GM18519 (cell line): ENCODE measurements at regions not wholly inside any gene's neighbourhood (a gene's known extent, or its start where the extent isn't known, plus 50 kb on each side); places are given as distances from the start of the nearest gene placed in this dataset.

Experiments
- ATAC-seq: cut with Tn5 transposase; IDR thresholded peaks from one replicate; pipeline ENCODE4 v1.9.1; 2021; ENCODE audit warnings: mild to moderate bottlenecking, moderate library complexity; ENCODE audit not compliant: unreplicated experiment, low FRiP score

DNA sequence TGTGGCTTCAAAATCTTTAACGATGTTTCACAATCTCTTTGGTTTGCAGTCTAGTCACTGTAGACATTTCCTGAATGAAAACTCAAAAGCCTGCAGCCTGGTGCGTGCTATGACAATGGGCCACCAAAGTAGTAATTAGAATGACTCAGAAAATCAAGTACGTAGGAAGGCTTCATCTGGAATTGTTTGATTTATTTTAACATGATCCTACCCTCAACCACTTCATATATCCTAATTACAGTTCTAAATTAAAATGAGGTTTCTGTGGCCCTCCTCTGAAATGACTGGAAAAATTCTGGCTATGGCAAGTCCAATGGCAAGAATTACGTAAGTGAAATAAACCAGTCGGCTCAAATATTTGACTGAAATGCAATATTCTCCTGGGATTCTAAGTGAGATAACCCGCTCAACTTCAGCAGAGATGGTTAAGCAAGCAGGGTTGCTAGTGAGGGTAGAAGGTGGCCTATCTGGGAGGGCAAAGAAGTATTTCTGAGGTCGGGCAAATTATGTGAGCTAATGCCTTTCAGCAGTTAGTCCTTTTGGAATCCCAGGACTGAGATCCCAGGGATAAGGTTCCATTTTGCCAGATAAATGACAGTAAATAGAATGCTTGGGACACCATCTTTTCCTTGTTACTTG is 145.6 kb upstream of the MYOCD start:
- no peak for ATAC-seq

DNA sequence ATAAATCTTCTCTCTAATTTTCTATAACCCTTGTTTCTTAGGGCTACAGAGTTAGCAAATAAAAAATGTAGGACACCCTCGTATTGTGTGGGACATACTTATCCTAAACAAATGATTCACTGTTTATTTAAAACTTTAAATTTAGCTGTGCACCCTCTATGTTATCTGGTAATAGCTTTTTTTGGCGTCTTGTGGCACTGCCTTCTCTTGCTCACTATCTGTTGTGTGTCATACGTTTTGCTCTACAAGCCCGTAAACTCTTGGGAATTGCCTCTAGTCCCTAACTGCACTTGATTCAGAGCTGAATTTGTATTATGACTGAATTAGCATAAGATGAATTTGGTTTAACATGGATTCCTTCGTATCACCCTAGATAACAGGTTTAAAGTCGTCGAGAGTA is 144.3 kb upstream of the MYOCD start:
- ATAC-seq = no peak

- ATAC-seq = no peak
These were observed 143.4 kb upstream of the MYOCD start for GRCh38 chr17:12522336-12522735.

DNA sequence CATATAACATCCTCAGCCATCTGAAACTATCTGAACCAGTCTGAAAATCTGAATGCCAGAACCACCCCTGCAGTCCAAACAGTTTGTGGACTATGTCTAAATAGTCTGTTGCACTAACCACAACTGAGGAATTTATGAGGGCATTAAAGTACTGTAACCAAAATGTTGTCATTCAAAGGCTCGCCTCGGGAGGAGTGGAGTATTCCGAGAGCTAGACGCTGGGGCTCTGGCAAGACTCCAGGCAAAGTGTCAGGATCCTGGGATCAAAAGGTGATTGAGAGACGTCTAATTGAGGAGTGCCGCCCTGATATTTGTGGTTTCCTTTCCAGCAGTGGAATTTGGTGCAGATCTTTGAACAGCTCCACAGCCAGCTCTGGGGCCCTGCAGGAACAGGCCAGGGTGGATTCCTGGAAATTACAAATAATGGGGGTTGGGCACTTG is 142.9 kb upstream of the MYOCD start:
- no peak for ATAC-seq

DNA sequence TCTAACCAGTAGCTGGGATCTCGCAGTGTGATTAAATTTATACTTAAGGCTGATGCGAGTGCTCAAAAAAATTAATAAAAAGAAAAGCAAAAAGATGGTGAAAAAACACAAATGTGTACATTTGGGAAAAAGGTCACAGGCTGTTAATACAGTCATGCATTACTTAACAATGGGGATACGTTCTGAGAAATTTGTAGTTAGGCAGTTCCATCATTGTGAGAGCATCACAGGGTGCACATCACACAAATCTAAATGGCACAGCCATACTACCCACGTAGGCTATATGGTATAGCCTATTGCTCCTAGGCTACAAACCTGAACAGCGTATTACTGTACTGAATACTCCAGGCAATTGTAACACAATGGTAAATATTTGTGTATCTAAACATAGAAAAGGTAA is 142.4 kb upstream of the MYOCD start:
- ATAC-seq = no peak

GRCh38 chr17:12528036-12528435 is 137.7 kb upstream of the MYOCD start:
- no peak for ATAC-seq

- ATAC-seq = no peak
These were observed 135.5 kb upstream of the MYOCD start for GRCh38 chr17:12530161-12530560.

DNA sequence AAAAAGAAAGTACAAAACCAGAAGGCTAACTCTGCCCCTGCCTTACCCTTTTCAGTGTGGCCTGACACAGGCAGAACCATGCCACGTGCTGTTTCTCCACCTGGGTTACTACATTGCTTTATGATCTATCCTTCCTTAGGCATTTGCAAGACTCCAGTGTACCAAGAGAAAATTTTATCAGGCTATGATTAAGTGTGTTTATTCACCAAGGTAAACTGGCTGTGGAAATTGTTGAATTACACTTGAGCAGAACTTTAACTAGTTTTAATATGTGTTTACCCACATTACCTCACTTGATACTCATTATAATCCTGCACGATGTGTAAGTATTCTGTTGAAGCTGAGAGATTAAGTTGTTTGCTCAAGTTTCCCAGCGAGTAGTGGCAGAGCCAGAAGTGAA is 129.7 kb upstream of the MYOCD start:
- no peak for ATAC-seq

- no peak for ATAC-seq
These were observed 129.2 kb upstream of the MYOCD start for GRCh38 chr17:12536472-12536871.

DNA sequence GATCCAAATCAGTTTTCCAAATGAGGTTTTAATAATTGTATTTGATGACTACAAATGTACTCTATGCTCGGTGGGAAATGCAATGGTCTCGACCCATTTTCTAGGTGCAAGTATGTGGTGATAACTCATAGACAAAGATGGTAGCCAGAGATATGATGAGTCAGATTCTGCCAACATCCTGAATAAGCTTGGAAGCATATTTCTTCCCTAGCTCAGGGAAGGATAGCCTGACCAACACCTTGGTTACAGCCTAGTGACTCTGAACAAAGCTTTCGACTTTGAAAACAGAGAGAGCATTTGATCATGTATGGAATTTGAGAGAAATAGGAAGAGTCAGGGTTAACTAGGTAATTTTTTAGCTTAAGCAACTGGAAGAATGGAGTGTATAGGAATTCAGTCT is 128.3 kb upstream of the MYOCD start:
- ATAC-seq = no peak

GRCh38 chr17:12538003-12538402 is 127.7 kb upstream of the MYOCD start:
- ATAC-seq = no peak

- peak; percentile 61 for ATAC-seq
These were observed 119.7 kb upstream of the MYOCD start for GRCh38 chr17:12545877-12546513.

DNA sequence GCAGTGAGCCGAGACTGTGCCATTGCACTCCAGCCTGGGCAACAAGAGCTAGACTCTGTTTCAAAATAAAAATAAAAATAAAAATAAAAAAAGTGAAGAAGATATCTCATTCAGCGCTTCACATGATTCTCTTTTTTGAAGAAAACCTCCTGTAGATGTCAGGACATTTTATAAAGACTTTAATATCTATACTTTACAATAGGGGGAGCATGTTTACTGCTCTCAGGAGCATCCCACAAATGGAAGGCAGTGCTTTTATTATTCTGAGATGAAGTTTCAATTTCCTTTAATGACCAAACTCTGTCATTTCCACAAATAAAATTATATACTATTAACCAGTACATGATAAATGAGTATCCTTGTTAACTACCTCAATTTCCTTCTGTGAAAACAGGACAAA is 118.7 kb upstream of the MYOCD start:
- ATAC-seq = no peak

DNA sequence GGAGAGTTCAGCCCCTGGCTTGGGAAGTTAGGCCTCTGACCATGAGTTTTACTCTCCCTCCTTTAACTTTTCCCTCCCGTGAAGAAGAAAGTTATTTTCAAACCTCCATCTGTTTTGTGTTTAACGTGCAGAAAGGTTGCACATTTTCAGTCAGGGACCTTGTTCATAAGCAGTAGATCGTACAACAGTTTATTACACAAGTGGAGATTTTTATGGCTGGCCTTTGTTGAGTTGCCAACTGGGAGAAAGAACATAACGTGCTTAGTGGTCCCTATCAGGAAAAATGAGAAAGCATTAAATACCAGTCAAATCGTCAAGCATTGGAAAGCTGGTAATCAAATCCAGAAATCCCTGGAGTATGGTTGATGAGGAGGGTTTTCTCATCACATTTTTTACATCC is 117.9 kb upstream of the MYOCD start:
- no peak for ATAC-seq

DNA sequence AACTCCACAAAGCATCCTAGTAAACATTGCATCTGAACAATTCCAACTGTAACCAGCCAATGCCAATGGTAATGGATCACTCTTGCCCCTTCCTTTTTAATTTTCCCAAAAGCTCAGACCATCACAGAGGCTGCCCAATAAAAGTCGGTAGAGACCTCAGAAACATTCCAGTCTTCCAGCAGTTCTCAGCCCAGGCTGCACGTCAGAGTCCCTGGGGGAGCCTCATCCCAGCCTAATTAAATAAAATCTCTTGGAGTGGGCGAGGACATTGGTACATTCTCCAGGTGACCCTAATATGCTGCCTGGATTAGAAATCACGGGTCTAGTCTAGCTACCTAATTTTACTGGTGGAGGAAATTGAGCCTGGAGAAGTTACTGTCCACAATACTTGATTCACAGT is 117.1 kb upstream of the MYOCD start:
- no peak for ATAC-seq

DNA sequence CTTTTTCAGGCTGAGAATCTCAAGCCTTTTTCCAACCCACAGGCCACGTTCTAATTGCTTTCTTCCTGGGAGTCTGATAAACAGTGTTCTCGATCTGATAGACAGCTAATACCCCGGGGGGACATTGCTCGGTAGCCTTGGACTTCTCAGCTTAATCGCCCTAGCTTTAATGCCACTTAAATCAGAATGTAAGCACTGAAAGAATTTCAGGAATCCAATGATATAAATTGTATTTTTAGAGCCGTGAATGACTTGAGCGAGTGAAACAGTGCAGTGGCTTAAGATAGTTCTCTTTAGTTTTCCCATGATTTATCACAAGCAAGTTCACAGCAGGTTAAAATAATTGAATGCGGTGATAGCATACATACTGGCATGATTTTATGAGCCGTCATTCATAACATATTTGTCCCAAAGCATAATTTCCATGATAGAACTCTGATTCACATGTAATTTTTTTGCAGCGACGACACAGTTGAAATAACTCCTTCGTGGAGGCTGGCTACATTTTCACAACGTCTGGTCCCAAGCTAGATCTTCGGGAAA is 116.1 kb upstream of the MYOCD start:
- ATAC-seq = no peak

GRCh38 chr17:12553625-12554024 is 112.1 kb upstream of the MYOCD start:
- ATAC-seq = no peak

DNA sequence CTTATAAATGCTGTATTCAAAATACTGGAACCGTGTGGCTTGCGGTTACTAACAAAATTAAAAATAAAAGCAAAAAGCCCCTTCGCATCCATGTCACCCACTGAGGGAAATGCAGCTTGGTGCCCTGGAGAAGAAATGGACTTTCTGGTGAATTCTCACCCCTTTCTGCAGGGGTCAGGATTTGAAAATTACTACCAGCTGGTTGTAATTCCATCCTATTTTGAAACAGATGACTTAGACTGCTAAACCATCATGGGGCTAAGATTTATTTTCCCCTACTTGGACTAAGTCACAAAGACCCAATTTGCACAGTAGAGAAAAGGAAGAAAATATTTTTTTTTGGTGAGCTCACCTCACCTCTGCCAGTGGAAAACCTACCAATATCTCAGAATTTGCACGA is 111.4 kb upstream of the MYOCD start:
- no peak for ATAC-seq

- no peak for ATAC-seq
These were observed 99.4 kb upstream of the MYOCD start for GRCh38 chr17:12566291-12566690.

- no peak for ATAC-seq
These were observed 98.3 kb upstream of the MYOCD start for GRCh38 chr17:12567077-12568053.
